Smooth muscle cell of the brain vasculature (primary cell): ENCODE measurements at regions not wholly inside any gene's neighbourhood (a gene's known extent, or its start where the extent isn't known, plus 50 kb on each side); places are given as distances from the start of the nearest gene placed in this dataset.

Experiments
- DNase-seq: peaks from one replicate; pipeline ENCODE4 v3.0.0-alpha.2; 2012; ENCODE audit warnings: low read depth, low spot score

- DNase-seq = no peak
Measured at GRCh38 chr7:81366546-81366945, 403.3 kb downstream of the HGF start.

GRCh38 chr7:81361769-81362312, 408.0 kb downstream of the HGF start:
- DNase-seq = no peak

- DNase-seq = no peak
Measured at GRCh38 chr7:81355911-81356310, 413.9 kb downstream of the HGF start.

GRCh38 chr7:81349044-81349443, 420.8 kb downstream of the HGF start:
- no peak for DNase-seq

- DNase-seq = no peak
Measured at GRCh38 chr7:81339946-81340345, 421.1 kb upstream of the SEMA3C start.

- DNase-seq = no peak
Measured at GRCh38 chr7:81333536-81333935, 414.7 kb upstream of the SEMA3C start.

- DNase-seq = peak; percentile 47
Measured at GRCh38 chr7:81333004-81333403, 414.2 kb upstream of the SEMA3C start.

GRCh38 chr7:81331061-81332018, 412.5 kb upstream of the SEMA3C start:
- no peak for DNase-seq

GRCh38 chr7:81330108-81330507, 411.3 kb upstream of the SEMA3C start:
- no peak for DNase-seq

- no peak for DNase-seq
Measured at GRCh38 chr7:81327468-81328266, 408.8 kb upstream of the SEMA3C start.

- DNase-seq = no peak
Measured at GRCh38 chr7:81321949-81322348, 403.1 kb upstream of the SEMA3C start.

GRCh38 chr7:81317741-81318140, 398.9 kb upstream of the SEMA3C start:
- DNase-seq = no peak

- no peak for DNase-seq
Measured at GRCh38 chr7:81308643-81309322, 389.9 kb upstream of the SEMA3C start.

- DNase-seq = no peak
Measured at GRCh38 chr7:81301815-81302214, 383.0 kb upstream of the SEMA3C start.

GRCh38 chr7:81300753-81301152, 381.9 kb upstream of the SEMA3C start:
- DNase-seq = no peak

GRCh38 chr7:81299711-81300110, 380.9 kb upstream of the SEMA3C start:
- DNase-seq = no peak

GRCh38 chr7:81298951-81299666, 380.3 kb upstream of the SEMA3C start:
- DNase-seq = peak; percentile 90

- DNase-seq = no peak
Measured at GRCh38 chr7:81297317-81297716, 378.5 kb upstream of the SEMA3C start.

- no peak for DNase-seq
Measured at GRCh38 chr7:81296726-81297125, 377.9 kb upstream of the SEMA3C start.

- DNase-seq = no peak
Measured at GRCh38 chr7:81294897-81295515, 376.2 kb upstream of the SEMA3C start.

GRCh38 chr7:81293806-81294205, 375.0 kb upstream of the SEMA3C start:
- no peak for DNase-seq
